ENCODE measurements at regions not wholly inside any gene's neighbourhood (a gene's known extent, or its start where the extent isn't known, plus 50 kb on each side); places are given as distances from the start of the nearest gene placed in this dataset.
A peak's percentile ranks its signal among the peaks of the same experiment; 100 is the strongest.

DNA sequence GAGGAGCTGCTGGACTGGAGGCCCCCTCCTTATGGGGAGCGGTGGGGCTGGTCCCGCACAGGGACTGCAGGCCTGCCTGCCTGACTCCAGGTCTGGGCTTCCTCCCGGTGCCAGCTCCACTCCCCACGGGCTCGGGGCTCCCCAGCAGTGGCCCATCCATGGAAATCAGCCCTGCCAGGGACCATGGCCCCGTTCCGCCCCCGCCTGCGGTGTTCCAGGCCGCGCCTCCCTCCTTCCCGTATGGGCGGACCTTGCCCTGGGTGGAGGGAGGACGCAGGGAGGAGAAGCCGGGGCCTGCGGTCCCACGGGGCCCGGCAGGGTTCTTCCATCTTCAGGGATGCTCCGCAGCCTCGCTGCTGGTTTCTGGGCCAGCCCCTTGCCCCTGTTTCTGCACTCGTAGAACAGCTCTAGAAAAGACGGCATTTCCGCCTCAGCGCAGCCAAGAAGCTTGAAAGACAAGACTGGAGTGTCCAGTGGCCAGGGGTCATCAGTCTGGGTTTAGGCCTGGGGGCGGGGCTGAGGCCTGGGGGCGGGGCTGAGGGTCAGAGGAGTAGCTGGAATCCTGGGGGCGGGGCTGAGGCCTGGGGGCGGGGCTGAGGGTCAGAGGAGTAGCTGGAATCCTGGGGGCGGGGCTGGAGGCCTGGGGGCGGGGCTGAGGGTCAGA is 1330.6 kb downstream of the BRD1 start:
- DNase-seq (no peak), ATAC-seq (ENCODE audit: low read depth in 2 of 2) (no peak)
- Histone ChIP-seq H3K27me3 (ENCODE audit: control insufficient read depth, insufficient read depth, low read length) (no peaks in the 10 kb centered on the region), H3K4me3 (ENCODE audit: low read depth, low read length) (no peak overlapping the region), H3K9me3 (ENCODE audit: control insufficient read depth in 2 of 2, low read length in 2 of 2) (no peaks in the 10 kb centered on the region), H3K4me1 (ENCODE audit: control insufficient read depth, insufficient read depth, low read length, poor library complexity, severe bottlenecking) (no peaks in the 10 kb centered on the region), H3K36me3 (ENCODE audit: control insufficient read depth, insufficient read depth, low read length) (no peaks in the 10 kb centered on the region), H3K27ac (ENCODE audit: insufficient read depth, low read length, poor library complexity, severe bottlenecking) (no peak overlapping the region)
- H3K4me3 Mint-ChIP-seq: no peak overlapping the region
- H3K36me3 Mint-ChIP-seq: no peaks in the 10 kb centered on the region
- H3K9me3 Mint-ChIP-seq: peaks cover 0 to 2% (median 0%) of the 10 kb centered on the region in 7 donors
- no peak overlapping the region for H3K27ac Mint-ChIP-seq
- H3K27me3 Mint-ChIP-seq: peaks cover 13% of the 10 kb centered on the region
- peaks cover 0 to 3% (median 0%) of the 10 kb centered on the region in 4 donors for H3K4me1 Mint-ChIP-seq

DNA sequence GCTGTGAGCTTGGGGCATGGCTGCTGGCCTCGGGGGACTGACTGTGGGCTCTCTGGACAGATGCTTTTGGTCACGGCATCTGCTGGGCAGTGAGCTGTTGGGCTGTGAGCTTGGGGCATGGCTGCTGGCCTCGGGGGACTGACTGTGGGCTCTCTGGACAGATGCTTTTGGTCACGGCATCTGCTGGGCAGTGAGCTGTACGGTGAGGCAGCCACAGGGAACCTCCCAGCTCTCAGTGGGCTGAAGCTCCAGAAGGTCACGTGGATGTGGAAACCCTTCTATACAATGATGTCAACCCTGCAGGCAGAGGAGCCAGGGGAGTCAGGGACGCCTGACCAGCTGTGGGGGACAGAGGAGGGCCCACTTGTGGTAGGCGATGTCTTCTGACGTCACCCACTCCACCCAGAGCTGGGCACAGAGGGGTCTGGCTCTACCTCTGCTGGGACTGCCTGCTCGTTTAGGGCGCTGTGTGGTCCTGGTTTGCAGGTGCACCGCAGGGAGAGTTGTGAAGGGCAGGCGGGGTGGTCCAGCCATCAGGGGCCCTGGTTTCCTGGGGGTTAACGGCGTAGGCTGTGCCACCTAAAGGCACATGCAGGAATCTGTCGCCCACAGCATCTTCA is 1331.3 kb downstream of the BRD1 start:
- H3K27ac ChIP-seq (ENCODE audit: insufficient read depth, low read length, poor library complexity, severe bottlenecking): no peak overlapping the region
- H3K27me3 ChIP-seq (ENCODE audit: control insufficient read depth, insufficient read depth, low read length): peaks cover 2% of the 10 kb centered on the region
- H3K4me1 ChIP-seq (ENCODE audit: control insufficient read depth, insufficient read depth, low read length, poor library complexity, severe bottlenecking): no peaks in the 10 kb centered on the region
- H3K9me3 ChIP-seq (ENCODE audit: control insufficient read depth in 2 of 2, low read length in 2 of 2): no peaks in the 10 kb centered on the region
- Mint-ChIP-seq H3K4me1 (peaks cover 0 to 4% (median 0%) of the 10 kb centered on the region in 4 donors), H3K4me3 (no peak overlapping the region), H3K27ac (no peak overlapping the region), H3K36me3 (no peaks in the 10 kb centered on the region), H3K27me3 (peaks cover 21% of the 10 kb centered on the region), H3K9me3 (peaks cover 0 to 2% (median 0%) of the 10 kb centered on the region in 7 donors)
- DNase-seq: no peak
- H3K4me3 ChIP-seq (ENCODE audit: low read depth, low read length): no peak overlapping the region
- no peak for ATAC-seq (ENCODE audit: low read depth in 2 of 2)
- H3K36me3 ChIP-seq (ENCODE audit: control insufficient read depth, insufficient read depth, low read length): no peaks in the 10 kb centered on the region

DNA sequence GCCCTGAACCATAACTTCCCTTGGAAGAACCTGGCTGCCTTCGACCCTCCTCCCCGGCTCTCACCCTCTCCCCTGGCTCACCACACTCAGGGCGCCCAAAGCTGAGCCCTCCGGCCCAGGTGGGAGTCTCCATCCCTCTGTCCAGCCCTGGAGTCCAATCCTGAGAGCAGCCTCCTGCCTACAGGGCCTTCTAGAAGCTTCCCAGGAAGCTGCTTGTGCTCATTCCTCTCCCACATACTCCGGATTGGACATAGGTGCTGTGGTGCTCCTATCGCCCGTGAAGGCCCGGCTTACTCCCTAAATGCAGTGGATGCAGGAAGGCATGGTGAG is 1332.0 kb downstream of the BRD1 start:
- Histone ChIP-seq H3K36me3 (ENCODE audit: control insufficient read depth, insufficient read depth, low read length) (no peaks in the 10 kb centered on the region), H3K27me3 (ENCODE audit: control insufficient read depth, insufficient read depth, low read length) (peaks cover 2% of the 10 kb centered on the region), H3K4me3 (ENCODE audit: low read depth, low read length) (no peak overlapping the region), H3K27ac (ENCODE audit: insufficient read depth, low read length, poor library complexity, severe bottlenecking) (no peak overlapping the region), H3K9me3 (ENCODE audit: control insufficient read depth in 2 of 2, low read length in 2 of 2) (no peaks in the 10 kb centered on the region), H3K4me1 (ENCODE audit: control insufficient read depth, insufficient read depth, low read length, poor library complexity, severe bottlenecking) (no peaks in the 10 kb centered on the region)
- Mint-ChIP-seq H3K9me3 (peaks cover 0 to 2% (median 0%) of the 10 kb centered on the region in 7 donors), H3K4me1 (peaks cover 0 to 7% (median 0%) of the 10 kb centered on the region in 4 donors), H3K27ac (no peak overlapping the region), H3K36me3 (no peaks in the 10 kb centered on the region), H3K4me3 (no peak overlapping the region), H3K27me3 (peaks cover 27% of the 10 kb centered on the region)
- no peak for ATAC-seq (ENCODE audit: low read depth in 2 of 2)
- DNase-seq: no peak

DNA sequence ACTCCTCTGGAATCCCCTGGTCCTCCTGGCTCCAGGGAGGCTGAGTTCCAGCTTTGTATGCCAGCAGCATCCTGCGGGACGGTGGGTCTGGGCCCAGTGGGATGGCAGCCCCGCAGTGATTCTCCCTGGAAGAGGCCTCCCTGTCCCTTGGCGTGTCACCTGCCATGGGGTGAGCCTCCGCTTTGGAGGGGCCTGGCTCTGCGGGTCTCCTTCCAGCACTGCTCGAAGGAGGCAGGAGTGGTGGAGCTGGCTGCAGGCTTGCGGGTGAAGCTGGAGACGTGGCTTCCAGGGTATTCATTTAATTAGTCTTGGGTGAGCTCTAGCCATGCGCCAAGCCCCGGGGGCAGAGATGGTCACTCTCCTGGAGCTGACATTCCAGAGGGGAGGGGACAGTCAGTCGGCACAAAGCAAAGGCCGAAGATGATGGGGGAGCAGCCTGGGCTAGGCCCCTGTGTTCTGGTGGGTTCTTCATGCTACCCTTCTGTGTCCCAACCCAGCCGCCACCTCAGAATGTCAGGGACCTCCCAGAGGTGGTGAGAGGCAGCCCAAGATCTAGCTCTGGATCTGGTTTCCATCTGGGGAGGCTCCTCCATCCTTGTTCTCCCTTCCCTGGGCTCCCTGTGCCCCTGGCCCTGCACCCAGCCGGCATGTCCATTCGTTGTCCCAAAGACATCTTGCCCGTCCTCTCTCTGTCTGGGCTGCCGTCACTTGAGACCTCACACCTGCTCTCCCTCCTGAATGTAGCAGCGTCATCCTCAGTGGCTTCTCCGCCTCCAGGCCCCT is 1332.5 kb downstream of the BRD1 start:
- Histone ChIP-seq H3K36me3 (ENCODE audit: control insufficient read depth, insufficient read depth, low read length) (no peaks in the 10 kb centered on the region), H3K9me3 (ENCODE audit: control insufficient read depth in 2 of 2, low read length in 2 of 2) (no peaks in the 10 kb centered on the region), H3K27ac (ENCODE audit: insufficient read depth, low read length, poor library complexity, severe bottlenecking) (no peak overlapping the region), H3K4me3 (ENCODE audit: low read depth, low read length) (no peak overlapping the region), H3K4me1 (ENCODE audit: control insufficient read depth, insufficient read depth, low read length, poor library complexity, severe bottlenecking) (no peaks in the 10 kb centered on the region), H3K27me3 (ENCODE audit: control insufficient read depth, insufficient read depth, low read length) (peaks cover 2% of the 10 kb centered on the region)
- Mint-ChIP-seq H3K27ac (no peak overlapping the region), H3K4me3 (no peak overlapping the region), H3K4me1 (peaks cover 0 to 7% (median 0%) of the 10 kb centered on the region in 4 donors), H3K27me3 (peaks cover 30% of the 10 kb centered on the region), H3K9me3 (peaks cover 0 to 2% (median 0%) of the 10 kb centered on the region in 7 donors), H3K36me3 (no peaks in the 10 kb centered on the region)
- DNase-seq (no peak), ATAC-seq (ENCODE audit: low read depth in 2 of 2) (no peak)

DNA sequence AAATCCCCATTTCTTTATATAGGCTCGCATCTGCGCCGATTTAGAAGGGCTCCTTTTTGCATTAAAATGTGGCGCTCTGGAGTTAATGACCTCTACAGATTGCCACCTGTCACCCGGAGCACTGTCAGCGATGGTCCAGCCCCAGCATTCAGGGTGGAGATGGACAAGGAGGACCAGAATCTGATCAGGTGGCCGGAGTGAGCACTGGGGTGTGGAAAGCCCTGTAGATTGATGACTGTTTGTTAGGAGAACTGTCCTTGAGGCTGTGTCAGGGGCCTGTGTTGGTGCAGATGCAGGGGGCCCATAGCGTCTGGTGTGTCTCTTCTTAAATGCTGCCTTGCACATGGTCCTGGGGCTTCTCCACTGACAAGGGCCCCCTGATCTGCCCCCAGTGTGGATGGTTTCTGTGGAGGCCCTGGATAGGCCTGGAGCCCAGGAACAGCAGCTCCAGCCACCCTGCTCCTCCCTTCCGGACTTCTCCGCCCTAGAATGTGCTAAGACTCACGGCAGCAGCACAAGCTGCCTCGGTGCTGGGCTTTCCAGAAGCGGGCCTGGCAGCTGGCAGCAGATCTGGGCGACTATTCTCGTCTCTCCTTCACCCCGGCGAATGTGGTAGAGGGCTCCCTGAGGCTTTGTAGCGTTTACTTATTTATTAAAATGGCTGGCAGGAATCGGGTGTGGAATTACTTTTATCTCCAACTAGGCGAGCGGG is 1333.3 kb downstream of the BRD1 start:
- H3K4me3 ChIP-seq (ENCODE audit: low read depth, low read length): no peak overlapping the region
- Mint-ChIP-seq H3K4me1 (peaks cover 0 to 7% (median 0%) of the 10 kb centered on the region in 4 donors), H3K27me3 (peaks cover 30% of the 10 kb centered on the region), H3K36me3 (no peaks in the 10 kb centered on the region), H3K27ac (no peak overlapping the region), H3K9me3 (peaks cover 0 to 2% (median 0%) of the 10 kb centered on the region in 7 donors), H3K4me3 (no peak overlapping the region)
- H3K4me1 ChIP-seq (ENCODE audit: control insufficient read depth, insufficient read depth, low read length, poor library complexity, severe bottlenecking): no peaks in the 10 kb centered on the region
- DNase-seq (no peak), ATAC-seq (ENCODE audit: low read depth in 2 of 2) (no peak)
- H3K27me3 ChIP-seq (ENCODE audit: control insufficient read depth, insufficient read depth, low read length): peaks cover 2% of the 10 kb centered on the region
- H3K27ac ChIP-seq (ENCODE audit: insufficient read depth, low read length, poor library complexity, severe bottlenecking): no peak overlapping the region
- H3K36me3 ChIP-seq (ENCODE audit: control insufficient read depth, insufficient read depth, low read length): no peaks in the 10 kb centered on the region
- no peaks in the 10 kb centered on the region for H3K9me3 ChIP-seq (ENCODE audit: control insufficient read depth in 2 of 2, low read length in 2 of 2)

DNA sequence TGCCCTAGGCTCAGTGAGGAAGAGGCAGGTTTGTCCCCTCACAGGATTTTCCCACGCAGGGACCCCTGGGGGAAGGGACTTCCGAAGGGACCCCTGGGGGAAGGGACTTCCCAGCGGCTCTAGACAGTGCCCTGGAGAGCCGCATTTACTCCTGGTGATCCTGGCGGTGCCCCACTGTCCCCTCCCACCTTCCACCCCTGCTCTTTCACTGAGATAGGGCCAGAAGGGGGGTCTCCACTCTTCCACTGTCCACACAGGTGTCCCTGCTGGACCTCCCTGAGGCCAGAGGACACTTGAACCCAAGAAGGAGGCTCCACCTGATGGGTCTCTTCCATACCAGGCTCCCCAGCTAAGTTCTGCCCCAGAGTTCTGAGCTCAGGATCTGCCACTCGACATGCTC is 1333.9 kb downstream of the BRD1 start:
- DNase-seq (no peak), ATAC-seq (ENCODE audit: low read depth in 2 of 2) (no peak)
- Mint-ChIP-seq H3K27me3 (peaks cover 30% of the 10 kb centered on the region), H3K9me3 (peaks cover 0 to 2% (median 0%) of the 10 kb centered on the region in 7 donors), H3K36me3 (no peaks in the 10 kb centered on the region), H3K4me1 (peaks cover 0 to 7% (median 0%) of the 10 kb centered on the region in 4 donors), H3K27ac (no peak overlapping the region), H3K4me3 (no peak overlapping the region)
- Histone ChIP-seq H3K27ac (ENCODE audit: insufficient read depth, low read length, poor library complexity, severe bottlenecking) (no peak overlapping the region), H3K36me3 (ENCODE audit: control insufficient read depth, insufficient read depth, low read length) (no peaks in the 10 kb centered on the region), H3K27me3 (ENCODE audit: control insufficient read depth, insufficient read depth, low read length) (peaks cover 2% of the 10 kb centered on the region), H3K4me1 (ENCODE audit: control insufficient read depth, insufficient read depth, low read length, poor library complexity, severe bottlenecking) (no peaks in the 10 kb centered on the region), H3K4me3 (ENCODE audit: low read depth, low read length) (no peak overlapping the region), H3K9me3 (ENCODE audit: control insufficient read depth in 2 of 2, low read length in 2 of 2) (no peaks in the 10 kb centered on the region)

DNA sequence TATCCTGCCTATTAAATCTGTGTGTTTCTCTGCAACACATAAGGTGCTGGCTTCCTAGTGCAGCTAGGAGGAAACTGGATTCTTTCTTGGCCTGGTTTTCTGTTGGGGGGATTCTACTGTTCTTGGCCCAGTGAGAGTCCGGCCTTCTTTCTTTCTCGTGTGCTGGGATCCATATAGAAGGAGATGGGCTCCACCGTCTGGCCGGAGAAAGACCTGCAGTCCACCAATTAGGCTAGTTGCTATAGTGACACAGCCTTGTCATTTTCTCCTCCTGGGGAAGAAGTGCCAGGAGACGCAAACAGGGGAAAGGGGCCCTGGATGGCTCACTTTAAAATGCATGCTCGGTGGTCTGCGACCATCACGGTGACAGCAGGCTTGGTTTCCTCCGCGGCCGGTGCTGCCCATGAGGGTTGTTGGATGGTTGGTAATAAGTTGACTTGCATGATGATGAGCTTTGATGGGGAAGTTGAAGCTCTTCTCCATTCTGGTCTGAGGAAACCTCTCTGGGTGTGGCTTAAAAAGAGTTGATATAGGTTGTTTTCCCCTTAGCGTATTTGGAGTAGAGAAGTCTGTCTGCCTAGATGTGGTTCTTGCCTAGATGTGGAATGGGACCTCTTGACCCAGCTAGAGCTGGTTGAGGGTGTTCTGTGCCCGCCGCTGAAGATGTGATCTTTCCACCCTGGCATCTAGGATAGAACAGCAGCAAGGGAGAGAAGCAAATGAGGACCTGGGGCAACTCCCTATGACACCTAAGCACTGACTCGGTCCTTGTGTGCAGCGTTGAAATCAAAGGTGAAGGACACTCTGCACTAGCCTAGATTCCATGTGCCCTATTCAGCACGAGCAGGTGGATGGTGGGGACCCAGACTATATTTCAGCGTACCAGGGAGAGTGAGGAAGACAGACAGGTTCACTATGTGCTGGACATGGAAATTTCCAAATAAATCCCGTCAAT is 1335.0 kb downstream of the BRD1 start:
- no peak overlapping the region for H3K27ac ChIP-seq (ENCODE audit: insufficient read depth, low read length, poor library complexity, severe bottlenecking)
- no peaks in the 10 kb centered on the region for H3K9me3 ChIP-seq (ENCODE audit: control insufficient read depth in 2 of 2, low read length in 2 of 2)
- H3K36me3 ChIP-seq (ENCODE audit: control insufficient read depth, insufficient read depth, low read length): no peaks in the 10 kb centered on the region
- H3K4me3 Mint-ChIP-seq: no peak overlapping the region
- no peaks in the 10 kb centered on the region for H3K4me1 ChIP-seq (ENCODE audit: control insufficient read depth, insufficient read depth, low read length, poor library complexity, severe bottlenecking)
- peak in 2 of 3 donors; percentile 3 to 34 for DNase-seq
- no peaks in the 10 kb centered on the region for H3K36me3 Mint-ChIP-seq
- H3K27me3 ChIP-seq (ENCODE audit: control insufficient read depth, insufficient read depth, low read length): peaks cover 2% of the 10 kb centered on the region
- H3K9me3 Mint-ChIP-seq: peaks cover 0 to 2% (median 0%) of the 10 kb centered on the region in 7 donors
- H3K4me3 ChIP-seq (ENCODE audit: low read depth, low read length): no peak overlapping the region
- peaks cover 0 to 7% (median 0%) of the 10 kb centered on the region in 4 donors for H3K4me1 Mint-ChIP-seq
- no peak for ATAC-seq (ENCODE audit: low read depth in 2 of 2)
- no peak overlapping the region for H3K27ac Mint-ChIP-seq
- peaks cover 32% of the 10 kb centered on the region for H3K27me3 Mint-ChIP-seq
